HG02610 (cell line): ENCODE measurements at regions not wholly inside any gene's neighbourhood (a gene's known extent, or its start where the extent isn't known, plus 50 kb on each side); places are given as distances from the start of the nearest gene placed in this dataset.

ENCODE experiments used
- ATAC-seq: cut with Tn5 transposase; IDR thresholded peaks from one replicate; pipeline ENCODE4 v1.9.1; 2021; ENCODE audit warnings: mild to moderate bottlenecking, moderate library complexity; ENCODE audit not compliant: unreplicated experiment

- no peak for ATAC-seq
Observed at GRCh38 chr20:40326784-40327183, 362.3 kb downstream of the MAFB start.

- no peak for ATAC-seq
Observed at GRCh38 chr20:40325006-40325568, 363.9 kb downstream of the MAFB start.

DNA sequence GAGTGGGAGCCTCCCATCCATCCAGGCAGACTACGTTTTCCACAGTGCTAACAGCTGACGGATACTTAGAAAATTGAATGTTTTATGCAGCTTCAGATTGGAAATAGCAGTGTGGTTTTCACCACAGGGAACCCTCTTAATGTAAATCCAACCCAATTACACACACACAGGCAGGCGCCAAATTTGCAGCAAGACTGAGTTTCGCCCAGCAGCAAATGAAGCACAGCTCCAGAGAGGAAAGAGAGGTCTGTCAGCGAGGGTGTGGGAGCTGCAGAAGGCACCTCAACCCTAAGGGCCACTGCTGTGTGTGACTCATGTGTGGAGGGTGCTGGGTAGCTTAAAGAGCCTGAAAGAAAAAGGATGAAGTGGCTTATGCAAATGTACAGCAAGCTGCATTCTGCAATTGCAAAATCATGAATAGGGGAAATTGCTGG is 365.7 kb downstream of the MAFB start:
- no peak for ATAC-seq

DNA sequence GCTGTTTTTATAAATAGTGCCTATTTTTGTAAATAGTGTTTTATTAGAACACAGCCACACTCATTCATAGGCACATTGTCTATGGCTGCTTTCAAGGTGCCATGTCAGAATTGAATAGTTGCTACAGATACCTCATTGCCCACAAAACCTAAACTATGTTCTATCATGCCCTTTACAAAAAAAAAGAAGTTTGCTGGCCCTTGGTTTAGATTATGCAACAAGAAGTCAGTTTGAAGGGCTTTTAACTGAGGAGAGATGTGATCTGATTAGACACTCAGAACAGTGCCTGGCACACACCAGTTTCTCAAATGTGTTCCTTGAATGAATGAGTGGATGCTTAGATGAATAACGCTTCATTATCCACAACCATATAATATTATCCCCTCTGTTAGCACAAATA is 366.1 kb downstream of the MAFB start:
- ATAC-seq: no peak

DNA sequence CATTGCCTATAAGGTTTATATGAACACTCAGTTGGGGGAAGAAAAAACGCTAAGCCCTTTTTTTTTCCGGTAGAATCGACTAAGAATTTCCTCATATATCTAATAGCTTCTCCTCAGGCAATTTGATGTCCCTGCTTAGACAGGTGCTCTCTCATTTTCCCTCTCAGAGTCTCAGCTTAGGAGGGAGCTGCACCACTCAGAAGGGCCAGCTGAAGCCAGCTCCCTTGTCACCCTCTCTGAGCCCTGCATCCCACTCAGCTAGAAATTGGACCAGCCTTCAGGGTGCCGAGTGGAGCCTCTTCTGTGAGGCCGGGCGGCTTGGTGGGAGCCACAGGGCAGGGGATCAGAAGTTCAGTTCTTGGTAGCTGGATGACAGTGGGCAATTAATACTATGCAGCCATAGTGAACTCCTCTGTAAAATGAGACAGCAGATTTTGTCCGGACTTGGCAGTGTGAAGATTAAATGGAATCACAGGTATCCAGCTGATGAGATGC is 368.5 kb downstream of the MAFB start:
- no peak for ATAC-seq

GRCh38 chr20:40319741-40320516 is 369.1 kb downstream of the MAFB start:
- ATAC-seq: no peak

- no peak for ATAC-seq
Observed at GRCh38 chr20:40319056-40319455, 370.0 kb downstream of the MAFB start.

DNA sequence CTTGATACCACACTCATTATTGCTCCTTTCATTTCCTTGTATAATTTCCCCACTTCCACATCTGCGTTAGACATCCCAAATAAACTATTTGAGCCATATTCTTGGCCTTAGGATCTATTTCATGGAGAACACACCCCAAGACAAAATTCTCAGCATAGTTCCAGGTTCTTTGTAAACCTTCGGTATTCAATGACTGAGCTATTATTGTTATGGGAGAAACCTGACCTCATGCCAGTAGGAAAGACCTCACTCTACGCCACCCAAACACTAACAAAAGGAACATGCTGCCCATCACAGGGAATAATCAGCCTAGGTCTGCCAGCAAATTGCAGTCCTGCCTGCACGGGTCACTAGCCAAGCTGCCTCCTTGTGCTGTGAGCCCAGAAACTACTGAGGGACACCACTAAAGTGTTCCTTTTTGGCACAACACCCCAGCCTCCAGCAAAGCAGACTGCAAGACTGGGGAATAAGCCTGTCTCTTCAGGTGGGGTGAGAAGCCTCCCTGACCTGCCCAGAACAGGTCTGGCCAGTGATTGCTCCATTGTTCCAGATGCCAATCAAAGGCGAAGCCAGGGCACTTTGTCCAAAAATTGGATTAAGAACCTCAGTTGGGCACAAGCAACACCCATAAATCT is 371.8 kb downstream of the MAFB start:
- no peak for ATAC-seq

DNA sequence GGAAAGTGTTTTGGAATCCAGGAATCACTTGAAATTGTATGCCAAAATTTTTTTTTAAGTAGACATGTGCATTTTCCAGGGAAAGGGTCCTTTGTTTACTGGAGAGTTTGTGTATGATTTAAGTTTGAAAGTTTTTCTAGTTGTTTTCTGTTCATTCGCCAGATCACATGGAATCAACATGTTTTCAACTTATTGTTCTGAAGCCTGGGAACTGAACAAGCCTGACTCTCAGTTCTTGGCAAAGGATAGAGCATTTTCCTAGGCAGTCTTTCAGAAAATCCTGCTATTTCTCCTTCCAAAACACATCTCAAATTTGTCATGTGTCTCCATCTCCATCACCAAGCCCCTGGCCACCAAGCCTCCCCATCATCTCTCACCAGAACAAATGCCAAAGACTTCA is 374.8 kb downstream of the MAFB start:
- ATAC-seq: no peak

- no peak for ATAC-seq
Observed at GRCh38 chr20:40313730-40314129, 375.3 kb downstream of the MAFB start.

- no peak for ATAC-seq
Observed at GRCh38 chr20:40309731-40310130, 379.3 kb downstream of the MAFB start.

GRCh38 chr20:40307997-40308396 is 381.0 kb downstream of the MAFB start:
- ATAC-seq: no peak

DNA sequence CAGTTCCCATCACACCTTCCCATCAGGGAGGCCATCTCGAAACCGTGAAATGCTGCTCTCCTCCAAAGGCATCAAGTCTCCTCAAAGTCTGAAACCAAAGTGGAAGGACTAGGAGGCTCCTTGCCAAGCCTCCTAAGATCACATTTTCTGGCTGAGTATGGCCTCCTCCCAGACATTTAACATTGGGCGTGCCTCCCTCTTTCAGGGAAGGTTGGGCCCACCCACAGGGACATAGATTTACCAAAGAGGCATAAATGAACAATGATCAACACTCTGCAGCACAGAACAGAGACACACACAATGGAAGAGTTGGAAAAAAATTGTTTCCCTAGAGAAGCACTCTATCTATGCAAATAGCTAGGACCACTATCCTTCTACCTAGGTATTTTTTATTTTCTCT is 381.8 kb downstream of the MAFB start:
- ATAC-seq: no peak

GRCh38 chr20:40305303-40305702 is 383.7 kb downstream of the MAFB start:
- no peak for ATAC-seq

DNA sequence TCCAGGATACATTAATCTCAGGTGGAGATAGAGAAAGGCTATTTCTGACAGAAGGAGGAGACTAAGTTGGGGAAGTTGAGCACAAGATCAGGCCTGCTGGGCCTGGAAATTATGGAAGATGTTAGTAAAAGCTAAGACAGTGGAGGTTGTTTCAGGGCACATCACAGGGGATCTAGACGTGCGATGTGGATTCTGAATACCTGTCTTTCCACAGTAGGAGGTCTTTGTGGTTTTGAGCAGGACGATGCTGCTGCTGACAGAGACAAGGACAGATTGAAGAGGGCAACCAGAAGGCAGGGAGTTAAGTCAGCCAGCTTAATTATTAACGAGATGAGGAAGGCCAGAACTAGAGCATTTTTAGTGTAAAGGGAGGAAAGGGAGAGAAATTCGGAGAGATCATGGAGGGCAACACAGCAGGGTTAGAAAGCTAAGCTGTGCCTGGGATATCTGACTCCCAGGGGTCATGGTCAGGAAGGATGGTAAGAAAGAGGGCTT is 384.9 kb downstream of the MAFB start:
- ATAC-seq: no peak

GRCh38 chr20:40294747-40295146 is 394.3 kb downstream of the MAFB start:
- no peak for ATAC-seq

- ATAC-seq: no peak
Observed at GRCh38 chr20:40294175-40294574, 394.9 kb downstream of the MAFB start.

GRCh38 chr20:40293740-40294139 is 395.3 kb downstream of the MAFB start:
- ATAC-seq: no peak

DNA sequence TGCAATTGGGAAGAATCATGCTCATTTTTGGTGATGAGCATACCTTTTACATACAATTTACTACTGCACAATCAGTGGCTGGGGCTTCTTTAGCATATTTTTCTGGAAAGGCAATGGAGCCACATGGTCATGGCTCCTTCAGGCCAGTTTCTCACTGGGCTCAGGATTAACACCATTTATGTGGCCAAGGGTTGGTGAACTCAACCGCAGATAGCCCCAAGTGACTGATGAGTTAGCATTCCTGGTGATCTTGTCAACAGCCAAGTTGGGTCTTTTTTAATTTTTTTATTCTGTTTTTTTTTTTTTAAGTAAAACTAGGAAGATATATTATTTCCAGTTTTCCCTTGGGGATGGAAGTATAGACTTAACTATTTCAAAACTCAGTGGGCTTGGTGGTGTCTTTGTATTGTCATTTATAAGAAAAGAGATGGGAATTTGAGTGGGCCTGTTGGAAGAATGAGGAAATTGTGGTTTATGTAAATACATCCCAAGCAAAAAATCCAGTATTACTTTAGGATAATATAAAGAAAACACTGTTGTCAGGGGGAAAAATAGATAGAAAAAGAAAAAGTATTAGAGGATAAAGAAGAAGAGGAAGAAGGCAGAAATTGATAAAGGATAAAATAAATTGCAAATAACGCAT is 397.4 kb downstream of the MAFB start:
- ATAC-seq: no peak

GRCh38 chr20:40287683-40288082 is 401.4 kb downstream of the MAFB start:
- ATAC-seq: no peak

DNA sequence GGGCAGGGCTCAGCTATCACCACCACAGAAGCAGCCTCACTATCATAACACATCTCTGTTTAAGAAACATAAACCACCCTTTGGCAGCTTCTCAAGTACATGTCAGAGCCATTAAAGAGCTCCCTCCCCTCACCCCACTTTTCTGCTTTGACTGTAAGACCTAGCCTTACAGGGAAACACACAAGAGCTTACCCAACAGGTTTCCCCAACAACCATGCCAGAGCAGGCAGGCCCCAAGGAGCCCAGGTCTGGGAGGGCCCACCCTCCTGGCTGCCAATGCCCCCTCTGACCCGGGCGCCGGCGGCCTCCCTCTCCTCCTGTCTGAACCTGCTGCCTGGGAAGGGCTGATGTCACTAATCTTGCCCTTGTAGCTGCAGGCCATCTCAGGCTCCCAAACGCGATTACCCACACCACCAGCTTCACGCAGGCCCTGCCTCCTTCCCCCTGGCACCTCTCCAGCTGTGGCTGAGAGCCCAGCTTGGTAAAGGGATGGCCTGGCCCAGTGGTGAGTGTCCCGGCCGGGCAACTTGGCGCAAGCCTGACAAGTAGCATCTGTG is 402.0 kb downstream of the MAFB start:
- ATAC-seq: no peak
